Stomach (tissue), 8 donors: ENCODE measurements at regions not wholly inside any gene's neighbourhood (a gene's known extent, or its start where the extent isn't known, plus 50 kb on each side); places are given as distances from the start of the nearest gene placed in this dataset.

Source experiments
- DNase-seq, 2 donors: peaks; one replicate each; pipeline versions ENCODE4 v3.0.0 to v3.0.0-alpha.2; 2013 to 2019
- H3K27ac ChIP-seq, 5 donors: fragments of 200-600 bp in 4 of 5; sonication (generic) in 4 of 5; one replicate each; pipeline ENCODE4 v1.5.1; 2013 to 2019; ENCODE audit warnings: mild to moderate bottlenecking in 1 of 5, moderate library complexity in 1 of 5
- H3K27me3 ChIP-seq, 3 donors: fragments of 200-600 bp; sonication (generic); one replicate each; pipeline ENCODE4 v1.5.1; 2017 to 2019; ENCODE audit warnings: mixed run types in 1 of 3
- H3K36me3 ChIP-seq, 4 donors: fragments of 200-600 bp; sonication (generic); 1 replicate in 3 of 4; 2 replicates in 1 of 4; pipeline ENCODE4 v1.5.1; 2016 to 2019
- H3K4me1 ChIP-seq, 4 donors: fragments of 200-600 bp; sonication (generic); one replicate each; pipeline ENCODE4 v1.5.1; 2016 to 2019
- H3K4me3 ChIP-seq, 4 donors: fragments of 200-600 bp; sonication (generic) in 3 of 4; one replicate each; pipeline ENCODE4 v1.5.1; 2016 to 2019; ENCODE audit warnings: mild to moderate bottlenecking in 1 of 4
- H3K9me3 ChIP-seq, 4 donors: fragments of 200-600 bp; sonication (generic); one replicate each; pipeline ENCODE4 v1.5.1; 2016 to 2019
- CTCF ChIP-seq, 7 experiments: fragments of 450-650 bp in 4 of 7; fragments of 200-600 bp in 3 of 7; sonication (generic) in 3 of 7; IDR thresholded peaks; one replicate each; pipeline ENCODE4 v1.5.1; 2016 to 2019; ENCODE audit warnings: antibody characterized with exemption in 7 of 7, control low read depth in 2 of 7, mild to moderate bottlenecking in 1 of 7
- EP300 ChIP-seq: sonication (generic); formaldehyde crosslinking; IDR thresholded peaks from one replicate; pipeline ENCODE4 v1.6.1; 2017; ENCODE audit warnings: antibody characterized with exemption
- POLR2A ChIP-seq, 4 donors: fragments of 450-650 bp; IDR thresholded peaks; one replicate each; pipeline ENCODE4 v1.6.1; 2016; ENCODE audit warnings: antibody characterized with exemption in 4 of 4, control low read depth in 2 of 4, mild to moderate bottlenecking in 1 of 4, moderate library complexity in 1 of 4
- POLR2AphosphoS5 ChIP-seq, 3 donors: sonication (generic); formaldehyde crosslinking; IDR thresholded peaks; one replicate each; pipeline ENCODE4 v1.6.1; 2016; ENCODE audit warnings: antibody characterized with exemption in 3 of 3
- WGBS, 5 donors: extraction: QIAGEN DNeasy Blood & Tissue Kit in 3 of 5; methylation state at CpG; one replicate each; pipeline versions ENCODE4 v1.1.5 to v1.1.7; 2013 to 2018; 5-methylcytosine and 5-hydroxymethylcytosine counted together
- intact Hi-C: fragments of 100-400 bp; cut with DNase I; formaldehyde crosslinking; loops from one replicate; pipeline ENCODE4 v1.15.1; 2023; ENCODE audit warnings: low total_unique reads
- donor health status: healthy with polysubstance abuse.
- donor health status: Bipolar disorder and iron deficiency.
- donor health status: healthy.

- intact Hi-C loops: no loop called here
- Histone ChIP-seq H3K27ac (no peak overlapping the region), H3K4me1 (no peaks in the 10 kb centered on the region), H3K27me3 (no peaks in the 10 kb centered on the region), H3K36me3 (no peaks in the 10 kb centered on the region), H3K4me3 (no peak overlapping the region), H3K9me3 (peaks cover 0 to 4% (median 0%) of the 10 kb centered on the region in 4 donors)
- DNase-seq: no peak
- WGBS, 5 donors: 66 to 80% (median 71%) methylated on average over 3 of the region's 3 CpGs
- TF ChIP-seq POLR2A (IDR thresholded peaks at IDR 0.05) (no peak), CTCF (IDR thresholded peaks at IDR 0.05) (no peak), POLR2AphosphoS5 (IDR thresholded peaks at IDR 0.05) (no peak), EP300 (no peak)
Measured at GRCh38 chr11:81946831-81947230, 786.8 kb downstream of the FAM181B start.

GRCh38 chr11:81942646-81943045, 791.0 kb downstream of the FAM181B start:
- TF ChIP-seq POLR2A (IDR thresholded peaks at IDR 0.05) (no peak), POLR2AphosphoS5 (IDR thresholded peaks at IDR 0.05) (no peak)
- Histone ChIP-seq H3K4me1 (no peaks in the 10 kb centered on the region), H3K27me3 (no peaks in the 10 kb centered on the region), H3K27ac (no peak overlapping the region), H3K36me3 (no peaks in the 10 kb centered on the region), H3K9me3 (peaks cover 0 to 5% (median 0%) of the 10 kb centered on the region in 4 donors), H3K4me3 (no peak overlapping the region)
- intact Hi-C loops: no loop called here
- WGBS, 5 donors: 42 to 71% (median 68%) methylated on average over 2 of the region's 2 CpGs
- no peak for DNase-seq

- Histone ChIP-seq H3K9me3 (peaks cover 0 to 6% (median 0%) of the 10 kb centered on the region in 4 donors), H3K4me3 (no peak overlapping the region), H3K36me3 (no peaks in the 10 kb centered on the region), H3K4me1 (no peaks in the 10 kb centered on the region), H3K27ac (no peak overlapping the region), H3K27me3 (no peaks in the 10 kb centered on the region)
- no peak for TF ChIP-seq POLR2A (IDR thresholded peaks at IDR 0.05)
- TF ChIP-seq EP300: no peak
- no peak for TF ChIP-seq CTCF (IDR thresholded peaks at IDR 0.05)
- TF ChIP-seq POLR2AphosphoS5 (IDR thresholded peaks at IDR 0.05): no peak
- WGBS, 5 donors: 67 to 89% (median 82%) methylated on average over 2 of the region's 2 CpGs
- intact Hi-C loops: no loop called here
- no peak for DNase-seq
Measured at GRCh38 chr11:81941998-81942397, 791.7 kb downstream of the FAM181B start.

GRCh38 chr11:81932303-81932702, 801.4 kb downstream of the FAM181B start:
- no peaks in the 10 kb centered on the region for H3K27me3 ChIP-seq
- intact Hi-C loops: no loop called here
- TF ChIP-seq POLR2A (IDR thresholded peaks at IDR 0.05): no peak

GRCh38 chr11:81920205-81920604, 813.5 kb downstream of the FAM181B start:
- TF ChIP-seq POLR2AphosphoS5 (IDR thresholded peaks at IDR 0.05): no peak
- TF ChIP-seq EP300: no peak
- no peak for TF ChIP-seq CTCF (IDR thresholded peaks at IDR 0.05)
- no peaks in the 10 kb centered on the region for H3K36me3 ChIP-seq

More at GRCh38 chr11:81932303-81932702, 801.4 kb downstream of the FAM181B start:
- no peak for DNase-seq
- Histone ChIP-seq H3K27ac (no peak overlapping the region), H3K4me1 (no peaks in the 10 kb centered on the region), H3K9me3 (no peaks in the 10 kb centered on the region), H3K36me3 (no peaks in the 10 kb centered on the region), H3K4me3 (no peak overlapping the region)
- WGBS, 5 donors: 86 to 93% (median 89%) methylated on average over 2 of the region's 2 CpGs

More at GRCh38 chr11:81920205-81920604, 813.5 kb downstream of the FAM181B start:
- intact Hi-C loops: no loop called here
- no peak overlapping the region for H3K27ac ChIP-seq
- H3K4me1 ChIP-seq: no peaks in the 10 kb centered on the region
- peaks cover 0 to 5% (median 0%) of the 10 kb centered on the region in 4 donors for H3K9me3 ChIP-seq
- no peak for DNase-seq
- no peak overlapping the region for H3K4me3 ChIP-seq
- no peaks in the 10 kb centered on the region for H3K27me3 ChIP-seq
